ENCODE measurements at regions not wholly inside any gene's neighbourhood (a gene's known extent, or its start where the extent isn't known, plus 50 kb on each side); places are given as distances from the start of the nearest gene placed in this dataset.

DNA sequence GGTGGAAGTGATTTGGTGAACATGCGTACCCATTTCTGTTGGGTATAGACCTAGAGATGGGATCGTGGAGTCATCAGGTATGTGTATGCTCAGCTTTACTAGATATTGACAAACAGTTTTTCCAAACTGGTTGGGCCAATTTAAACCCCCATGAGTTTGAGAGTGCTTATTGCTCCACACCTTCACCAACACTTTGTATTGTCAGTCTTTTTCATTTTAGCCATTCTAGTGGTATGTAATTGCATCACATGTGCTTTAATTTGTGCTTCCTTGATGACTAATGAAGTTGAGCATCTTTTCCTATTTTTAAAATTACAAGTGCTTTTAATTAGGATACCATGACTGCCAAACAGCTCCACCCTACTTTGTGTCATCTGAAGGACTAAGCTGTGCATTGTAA is 158.9 kb upstream of the AKIRIN2 start:
- TF ChIP-seq, protein P1, sequence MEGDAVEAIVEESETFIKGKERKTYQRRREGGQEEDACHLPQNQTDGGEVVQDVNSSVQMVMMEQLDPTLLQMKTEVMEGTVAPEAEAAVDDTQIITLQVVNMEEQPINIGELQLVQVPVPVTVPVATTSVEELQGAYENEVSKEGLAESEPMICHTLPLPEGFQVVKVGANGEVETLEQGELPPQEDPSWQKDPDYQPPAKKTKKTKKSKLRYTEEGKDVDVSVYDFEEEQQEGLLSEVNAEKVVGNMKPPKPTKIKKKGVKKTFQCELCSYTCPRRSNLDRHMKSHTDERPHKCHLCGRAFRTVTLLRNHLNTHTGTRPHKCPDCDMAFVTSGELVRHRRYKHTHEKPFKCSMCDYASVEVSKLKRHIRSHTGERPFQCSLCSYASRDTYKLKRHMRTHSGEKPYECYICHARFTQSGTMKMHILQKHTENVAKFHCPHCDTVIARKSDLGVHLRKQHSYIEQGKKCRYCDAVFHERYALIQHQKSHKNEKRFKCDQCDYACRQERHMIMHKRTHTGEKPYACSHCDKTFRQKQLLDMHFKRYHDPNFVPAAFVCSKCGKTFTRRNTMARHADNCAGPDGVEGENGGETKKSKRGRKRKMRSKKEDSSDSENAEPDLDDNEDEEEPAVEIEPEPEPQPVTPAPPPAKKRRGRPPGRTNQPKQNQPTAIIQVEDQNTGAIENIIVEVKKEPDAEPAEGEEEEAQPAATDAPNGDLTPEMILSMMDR (IDR thresholded peaks at IDR 0.05; ENCODE audit: poor library complexity, severe bottlenecking), result no peak
- no peak for TF ChIP-seq MXI1 (conservative IDR thresholded peaks at IDR 0.05; ENCODE audit: poor library complexity, severe bottlenecking)

Data from neural cell (in vitro differentiated cells).